BJ (cell line): ENCODE measurements at regions not wholly inside any gene's neighbourhood (a gene's known extent, or its start where the extent isn't known, plus 50 kb on each side); places are given as distances from the start of the nearest gene placed in this dataset.

Experiments
- CTCF ChIA-PET: fragments of 350-600 bp; formaldehyde crosslinking; extraction: SDS; loops from one replicate; lab custom pipeline; 2021; ENCODE audit warnings: antibody characterized with exemption, inconsistent platforms; lab: Yijun Ruan, JAX
- POLR2A ChIA-PET: fragments of 300-600 bp; sonication (Branson Sonifier 250); formaldehyde crosslinking; extraction: SDS; loops from one replicate; lab custom pipeline; 2021; ENCODE audit warnings: antibody characterized with exemption; lab: Charles Lee
- DNase-seq: peaks from one replicate; pipeline ENCODE4 v3.0.0-alpha.2; 2011; ENCODE audit warnings: low read depth
- H3K27me3 ChIP-seq: 2 replicates; pipeline ENCODE4 v1.6.0; 2011; ENCODE audit warnings: low read length; ENCODE audit not compliant: control insufficient read depth, insufficient read depth
- H3K36me3 ChIP-seq: 2 replicates; pipeline ENCODE4 v1.5.1; 2011; ENCODE audit warnings: low read length; ENCODE audit not compliant: control insufficient read depth, insufficient read depth
- H3K4me3 ChIP-seq: 2 replicates; pipeline ENCODE4 v1.5.1; 2011; ENCODE audit warnings: low read depth, mild to moderate bottlenecking, control low read depth, low read length
- TF ChIP-seq, protein P1 (sequence below): IDR thresholded peaks from 2 replicates; pipeline ENCODE4 v1.5.1; 2011; ENCODE audit warnings: low read depth, mild to moderate bottlenecking, control low read depth, inconsistent platforms, low read length, moderate library complexity; ENCODE audit not compliant: insufficient read depth

DNA sequence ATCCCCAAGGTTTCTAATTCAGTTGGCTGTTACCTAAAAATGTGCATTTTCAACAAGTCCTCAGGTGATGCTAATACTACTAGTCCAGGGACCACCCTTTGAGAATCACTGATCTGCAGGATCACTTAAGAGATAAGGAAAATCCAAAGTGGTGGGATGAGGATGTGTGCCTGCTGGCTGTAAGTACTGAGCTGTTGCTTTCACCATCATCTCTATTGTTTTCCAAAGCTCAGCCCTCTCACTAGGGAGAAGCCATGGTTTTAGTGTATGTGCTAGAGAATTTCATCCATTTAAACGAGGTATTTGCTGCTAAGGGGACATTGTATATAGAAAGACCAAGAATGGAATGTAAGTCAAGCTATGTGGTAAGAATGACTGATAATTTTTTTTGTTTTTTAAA lies 202.3 kb downstream of the KIF21A start:
- no peak for DNase-seq
- POLR2A ChIA-PET, result no interaction called here
- H3K27me3 ChIP-seq, result no peaks in the 10 kb centered on the region
- TF ChIP-seq, protein P1, sequence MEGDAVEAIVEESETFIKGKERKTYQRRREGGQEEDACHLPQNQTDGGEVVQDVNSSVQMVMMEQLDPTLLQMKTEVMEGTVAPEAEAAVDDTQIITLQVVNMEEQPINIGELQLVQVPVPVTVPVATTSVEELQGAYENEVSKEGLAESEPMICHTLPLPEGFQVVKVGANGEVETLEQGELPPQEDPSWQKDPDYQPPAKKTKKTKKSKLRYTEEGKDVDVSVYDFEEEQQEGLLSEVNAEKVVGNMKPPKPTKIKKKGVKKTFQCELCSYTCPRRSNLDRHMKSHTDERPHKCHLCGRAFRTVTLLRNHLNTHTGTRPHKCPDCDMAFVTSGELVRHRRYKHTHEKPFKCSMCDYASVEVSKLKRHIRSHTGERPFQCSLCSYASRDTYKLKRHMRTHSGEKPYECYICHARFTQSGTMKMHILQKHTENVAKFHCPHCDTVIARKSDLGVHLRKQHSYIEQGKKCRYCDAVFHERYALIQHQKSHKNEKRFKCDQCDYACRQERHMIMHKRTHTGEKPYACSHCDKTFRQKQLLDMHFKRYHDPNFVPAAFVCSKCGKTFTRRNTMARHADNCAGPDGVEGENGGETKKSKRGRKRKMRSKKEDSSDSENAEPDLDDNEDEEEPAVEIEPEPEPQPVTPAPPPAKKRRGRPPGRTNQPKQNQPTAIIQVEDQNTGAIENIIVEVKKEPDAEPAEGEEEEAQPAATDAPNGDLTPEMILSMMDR, result no peak
- no peak overlapping the region for H3K4me3 ChIP-seq
- H3K36me3 ChIP-seq, result no peaks in the 10 kb centered on the region
- CTCF ChIA-PET, result no interaction called here

DNA sequence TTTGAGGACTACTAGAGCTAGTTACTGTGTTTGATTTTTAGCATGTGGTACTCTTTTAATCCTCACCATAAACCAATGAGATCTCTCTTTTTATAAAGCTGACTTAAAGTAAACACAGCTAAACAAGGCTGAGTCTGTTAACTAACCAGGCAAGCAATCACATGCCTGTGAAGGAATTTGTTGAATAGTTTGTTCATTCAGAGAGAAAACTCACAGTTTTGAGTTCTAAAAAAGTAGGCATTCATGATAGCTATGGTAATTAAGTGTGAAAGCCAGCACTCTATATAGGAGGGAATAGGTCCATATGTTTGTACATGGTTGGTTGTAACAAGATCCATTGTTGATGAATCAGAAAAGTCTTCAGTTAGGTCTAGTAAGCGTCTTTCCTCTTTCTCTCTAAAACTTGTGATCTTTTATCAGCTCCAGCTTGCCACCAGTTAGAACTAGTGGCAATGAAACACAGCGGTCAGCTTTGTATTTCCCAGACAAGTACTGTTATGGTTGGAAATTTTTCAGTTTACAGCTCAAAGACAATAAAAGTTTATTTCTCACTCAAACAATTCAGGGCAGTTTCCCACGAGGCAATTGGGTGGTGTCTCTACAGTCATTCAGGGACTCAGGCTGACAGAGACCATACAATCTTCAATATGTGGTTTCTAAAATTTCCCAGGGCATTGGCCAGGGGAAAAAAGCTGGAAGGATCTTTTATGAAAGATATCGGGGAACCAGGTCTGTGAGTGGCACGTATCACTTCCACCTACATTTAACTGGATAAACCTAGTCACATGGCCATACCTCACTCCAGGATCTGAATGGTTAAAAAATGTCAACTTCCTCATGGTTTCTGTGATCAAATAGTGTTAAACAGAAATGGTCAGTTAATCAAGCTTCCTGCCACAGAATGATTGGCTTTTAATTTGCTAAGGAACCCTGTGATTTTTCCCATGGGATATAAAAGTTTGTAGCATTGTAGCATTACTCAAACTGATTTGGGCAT lies 203.1 kb downstream of the KIF21A start:
- ChIA-PET POLR2A (no interaction called here), CTCF (interaction anchor here (0.7 kb wide), 1 partner anchor 56 kb away, joined by 3 read pairs; no protein-coding TSS in a partner anchor)
- no peak for DNase-seq

DNA sequence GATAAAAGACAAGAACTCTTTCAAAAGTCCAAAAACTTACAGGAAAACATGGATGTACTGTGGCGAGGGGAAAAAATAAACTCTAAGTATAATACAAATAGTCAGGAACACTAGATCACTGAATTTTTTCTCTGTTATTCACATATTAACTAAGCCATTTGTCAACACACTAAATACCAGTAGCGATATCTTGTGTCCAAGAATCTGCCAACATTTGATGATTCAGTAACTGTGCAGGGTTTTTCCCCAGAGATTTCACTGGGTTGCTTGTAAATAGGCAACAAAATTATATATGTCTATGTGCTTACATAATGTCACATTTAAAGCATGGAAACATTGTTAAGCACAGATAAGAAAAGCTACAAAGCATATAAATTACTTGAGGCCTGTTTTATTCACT lies 205.9 kb downstream of the KIF21A start:
- Histone ChIP-seq H3K4me3 (no peak overlapping the region), H3K27me3 (no peaks in the 10 kb centered on the region), H3K36me3 (no peaks in the 10 kb centered on the region)
- TF ChIP-seq, protein P1, result no peak
- no peak for DNase-seq
- ChIA-PET POLR2A (no interaction called here), CTCF (no interaction called here)

More for the DNA sequence above, 203.1 kb downstream of the KIF21A start:
- Histone ChIP-seq H3K27me3 (no peaks in the 10 kb centered on the region), H3K4me3 (no peak overlapping the region), H3K36me3 (no peaks in the 10 kb centered on the region)
- TF ChIP-seq, protein P1, result no peak

DNA sequence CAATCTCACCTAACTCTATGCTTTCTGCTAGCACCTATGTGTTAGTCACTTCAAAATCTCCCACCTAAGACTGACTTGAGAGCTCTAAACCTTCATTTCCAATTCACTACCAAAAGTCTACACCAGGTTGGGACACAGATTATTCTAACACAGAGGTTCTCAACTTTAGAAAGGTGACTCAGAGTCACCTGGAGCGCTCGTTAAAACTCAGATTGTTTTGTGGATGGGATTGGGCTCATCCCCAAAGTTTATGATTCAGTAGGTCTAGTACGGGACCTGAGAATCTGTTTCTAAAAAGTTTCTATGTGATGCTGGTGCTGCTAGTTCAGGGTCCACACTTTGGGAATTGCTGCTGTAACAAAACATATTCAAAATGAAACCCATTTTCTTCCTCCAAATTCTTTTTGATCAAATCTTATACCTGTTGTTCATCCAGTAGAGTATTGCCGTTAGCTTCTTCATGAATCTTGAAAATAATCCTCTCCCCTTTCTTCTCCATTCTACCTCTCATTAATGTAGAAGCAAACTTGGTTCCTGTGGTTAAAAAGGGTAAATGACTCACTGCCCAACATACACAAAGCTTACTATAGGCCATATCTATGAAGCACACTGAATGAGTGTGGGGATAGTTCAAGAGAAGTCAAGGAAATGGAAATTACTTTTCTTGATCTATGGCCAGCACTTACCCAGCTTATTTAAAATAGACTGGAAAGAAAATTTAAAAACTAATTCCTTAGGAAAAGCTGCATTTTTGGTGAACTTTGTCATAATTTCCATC lies 206.7 kb downstream of the KIF21A start:
- POLR2A ChIA-PET, result no interaction called here
- CTCF ChIA-PET, result no interaction called here
- TF ChIP-seq, protein P1, result no peak
- no peak for DNase-seq
- Histone ChIP-seq H3K27me3 (no peaks in the 10 kb centered on the region), H3K36me3 (no peaks in the 10 kb centered on the region), H3K4me3 (no peak overlapping the region)

DNA sequence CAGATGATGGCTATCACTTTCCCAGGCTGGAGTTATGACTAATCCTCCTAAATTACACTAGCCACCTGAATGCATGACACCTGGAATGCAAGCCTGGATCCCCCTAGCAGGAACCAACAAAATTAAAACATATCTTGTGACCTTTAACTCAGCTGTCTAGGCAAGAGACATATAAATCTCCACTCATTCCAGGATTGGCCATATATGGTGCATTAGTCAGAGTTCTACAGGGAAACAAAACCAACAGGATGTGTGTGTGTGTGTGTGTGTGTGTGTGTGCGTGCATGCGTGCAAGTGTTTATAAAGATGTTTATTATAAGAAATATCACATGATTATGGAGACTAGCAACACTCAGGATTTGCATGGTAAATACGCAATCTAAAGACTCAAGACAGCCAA lies 212.8 kb downstream of the KIF21A start:
- TF ChIP-seq, protein P1, result no peak
- no peak for DNase-seq
- H3K27me3 ChIP-seq, result no peaks in the 10 kb centered on the region
- ChIA-PET POLR2A (no interaction called here), CTCF (no interaction called here)
- no peak overlapping the region for H3K4me3 ChIP-seq
- no peaks in the 10 kb centered on the region for H3K36me3 ChIP-seq
